Cerebellar cortex (tissue), 1 donor: ENCODE measurements at regions not wholly inside any gene's neighbourhood (a gene's known extent, or its start where the extent isn't known, plus 50 kb on each side); places are given as distances from the start of the nearest gene placed in this dataset.

Source experiments
- DNase-seq: peaks from one replicate; pipeline ENCODE4 v3.0.0-alpha.2; 2015; ENCODE audit warnings: low spot score

GRCh38 chr4:107317611-107318010 lies 281.5 kb upstream of the DKK2 start:
- no peak for DNase-seq

GRCh38 chr4:107315584-107315983 lies 279.5 kb upstream of the DKK2 start:
- DNase-seq, result no peak

- no peak for DNase-seq
Observed at GRCh38 chr4:107314156-107314555, 278.0 kb upstream of the DKK2 start.

DNA sequence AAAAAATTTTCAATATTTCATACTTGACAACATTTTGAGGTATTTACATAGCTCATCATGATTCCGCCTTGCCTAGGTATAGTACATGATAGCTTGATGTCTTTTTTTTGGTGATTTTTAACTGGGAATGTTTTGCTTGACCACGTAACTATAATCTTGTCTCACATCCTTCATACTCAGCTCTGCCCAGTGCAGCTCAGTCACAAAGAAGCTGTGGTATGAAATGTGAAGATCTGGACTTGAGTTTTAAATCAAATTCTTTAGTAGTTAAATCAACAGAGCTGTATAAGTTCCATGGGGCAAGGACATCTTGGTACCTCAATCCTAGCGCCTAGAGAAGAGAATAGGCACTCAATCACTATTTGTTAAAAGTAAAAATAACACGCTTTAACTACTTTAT lies 276.3 kb upstream of the DKK2 start:
- DNase-seq, result no peak

DNA sequence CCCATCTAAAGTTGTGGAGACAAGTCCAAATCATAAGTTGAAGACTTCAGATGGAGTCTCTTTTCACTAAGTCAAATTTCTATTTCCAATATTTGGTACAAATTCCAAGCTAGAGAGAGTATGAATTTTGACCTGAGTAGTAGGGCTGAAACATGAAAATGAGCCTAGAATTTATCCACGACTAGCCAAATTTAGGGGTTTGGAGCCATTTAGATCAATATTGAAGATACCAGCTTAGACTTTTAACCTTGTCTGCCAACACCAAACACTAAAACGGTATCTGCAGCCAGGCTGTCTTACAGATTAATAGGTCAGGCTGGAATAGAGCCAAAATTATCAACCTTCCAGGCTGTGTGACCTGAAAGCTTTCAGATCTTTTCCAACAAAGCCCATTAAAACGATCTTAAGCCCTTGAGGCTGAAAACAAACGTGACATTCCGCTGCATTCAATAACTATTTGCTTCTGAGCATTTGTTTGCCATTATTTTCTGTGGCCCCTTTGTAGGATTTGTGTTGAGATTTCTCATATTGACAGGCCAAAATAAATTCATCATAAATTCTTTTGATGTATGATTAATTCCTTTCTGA lies 268.7 kb upstream of the DKK2 start:
- no peak for DNase-seq

GRCh38 chr4:107299646-107300045 lies 263.5 kb upstream of the DKK2 start:
- no peak for DNase-seq

DNA sequence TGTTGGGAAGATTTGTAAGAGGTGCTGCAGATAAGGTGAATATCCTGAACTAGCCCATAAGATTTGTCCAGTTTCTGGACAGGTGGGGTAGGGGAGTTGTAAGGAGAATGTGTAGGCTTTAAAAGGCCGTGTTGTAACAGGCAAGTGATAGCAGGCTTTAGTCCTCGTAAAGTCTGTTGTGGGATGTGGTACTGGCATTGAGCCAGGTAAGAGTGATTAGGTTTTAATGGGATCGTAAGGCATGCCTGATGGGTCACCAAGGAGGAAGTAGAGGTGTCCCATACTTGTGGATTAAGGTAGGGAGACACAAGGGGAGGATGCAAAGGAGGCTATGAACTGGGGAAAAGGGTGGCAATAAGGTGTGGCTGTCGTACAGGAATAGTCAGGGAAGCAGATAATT lies 256.9 kb upstream of the DKK2 start:
- no peak for DNase-seq

DNA sequence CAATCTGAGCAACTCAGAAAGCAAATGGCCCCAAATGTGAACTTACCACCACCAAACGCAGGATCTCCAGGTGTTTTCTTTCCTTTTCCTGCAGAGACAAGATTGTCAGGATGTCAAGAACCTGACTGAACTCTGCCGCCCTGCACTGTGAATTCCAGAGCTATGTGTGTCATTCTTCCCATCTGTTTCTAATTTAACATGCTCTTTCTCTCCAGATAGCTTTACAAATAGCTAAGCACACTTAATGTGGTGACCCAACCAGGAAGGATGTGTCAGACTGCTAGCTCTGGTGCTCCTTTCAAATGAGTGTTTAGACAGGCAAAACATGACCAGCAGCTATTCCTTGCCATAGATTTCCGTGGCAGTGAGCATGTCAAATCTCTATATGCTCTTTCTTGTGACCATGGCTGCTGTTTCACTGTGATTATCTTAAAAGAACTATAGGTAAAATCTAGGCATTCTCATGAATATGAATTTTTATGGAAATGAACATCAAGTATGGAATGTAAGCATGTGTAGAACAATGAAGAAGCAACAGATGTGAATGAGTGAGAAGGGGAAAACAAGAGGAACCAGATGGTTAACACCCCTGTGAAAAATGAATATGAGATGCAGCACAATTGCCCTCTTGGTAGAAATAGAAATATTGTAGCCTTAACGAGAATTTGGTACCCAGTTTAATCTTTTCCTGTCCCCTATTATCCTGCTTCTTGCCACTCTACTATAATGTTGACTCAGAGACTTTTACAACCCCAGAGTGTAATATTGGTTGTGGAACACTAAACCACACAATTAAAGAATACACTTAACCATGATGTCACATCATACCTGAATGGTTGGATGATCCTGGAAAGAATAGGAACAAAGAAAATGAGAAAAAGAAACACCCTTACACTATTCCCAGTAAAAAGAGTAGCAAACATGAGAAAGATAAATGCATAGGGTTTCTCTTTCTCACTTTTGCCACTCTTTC lies 247.8 kb upstream of the DKK2 start:
- no peak for DNase-seq

GRCh38 chr4:107279733-107280132 lies 243.6 kb upstream of the DKK2 start:
- no peak for DNase-seq

- no peak for DNase-seq
Observed at GRCh38 chr4:107278791-107279483, 242.8 kb upstream of the DKK2 start.

- no peak for DNase-seq
Observed at GRCh38 chr4:107276052-107276451, 239.9 kb upstream of the DKK2 start.

DNA sequence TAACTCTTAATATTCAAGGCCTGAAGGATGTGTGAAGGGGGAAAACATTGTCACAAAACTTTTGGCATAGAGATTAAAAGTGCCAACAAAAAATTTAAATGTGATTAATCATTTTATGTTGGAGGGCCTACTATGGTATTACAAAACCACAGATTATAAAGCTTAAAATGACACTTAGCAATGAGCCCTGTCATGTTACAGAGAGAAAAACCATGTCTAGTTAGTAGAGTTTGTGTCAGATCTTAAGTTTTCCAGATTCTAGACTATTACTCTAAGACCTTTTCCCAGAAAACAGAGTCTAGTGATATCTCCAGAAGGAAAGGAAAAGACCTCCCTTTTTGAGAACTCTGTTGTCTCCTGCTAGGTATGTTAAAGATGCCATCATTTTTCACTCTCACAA lies 239.1 kb upstream of the DKK2 start:
- no peak for DNase-seq

GRCh38 chr4:107270614-107271013 lies 234.5 kb upstream of the DKK2 start:
- DNase-seq, result no peak

DNA sequence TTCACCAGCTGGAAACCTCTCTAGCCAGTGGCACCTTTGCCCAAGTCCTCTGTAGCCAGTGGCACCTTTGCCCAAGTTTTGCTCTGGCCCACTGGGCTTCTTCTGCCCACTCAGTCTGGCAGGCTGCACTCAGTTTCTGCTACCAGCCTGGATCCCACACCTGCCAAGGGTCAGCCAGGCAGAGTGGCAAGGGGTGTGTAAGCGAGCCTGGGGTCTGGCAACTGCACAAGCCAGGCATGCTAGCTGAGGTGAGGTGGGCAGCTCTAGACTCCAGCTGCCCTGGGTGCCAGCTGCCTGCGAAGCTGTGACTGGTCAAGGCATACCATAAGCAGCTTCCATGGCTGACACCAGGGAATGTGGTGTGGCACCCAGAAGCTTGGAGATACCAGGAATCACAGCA lies 233.1 kb upstream of the DKK2 start:
- DNase-seq, result no peak

- DNase-seq, result no peak
Observed at GRCh38 chr4:107265859-107266258, 229.7 kb upstream of the DKK2 start.

GRCh38 chr4:107261241-107261874 lies 225.2 kb upstream of the DKK2 start:
- DNase-seq, result no peak

GRCh38 chr4:107258359-107258758 lies 222.2 kb upstream of the DKK2 start:
- DNase-seq, result no peak

DNA sequence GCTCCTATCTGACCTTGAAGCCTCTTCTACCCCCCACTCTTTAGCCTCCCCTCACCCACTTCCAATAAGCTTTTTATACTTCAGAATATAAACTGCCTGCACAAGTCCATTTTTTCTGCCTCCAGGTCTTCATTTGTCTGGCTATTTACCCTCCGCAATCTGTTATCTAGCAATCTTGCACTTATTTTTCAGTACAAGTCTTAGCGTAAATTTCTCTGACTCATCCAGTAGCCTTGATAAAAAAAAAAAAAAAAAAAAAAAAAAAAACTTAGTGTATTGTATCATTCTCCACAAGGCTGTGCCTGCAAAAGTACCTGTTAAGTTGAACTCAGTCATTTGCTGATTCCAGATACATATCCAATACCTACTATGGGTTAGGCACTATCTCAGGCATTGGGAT lies 219.5 kb upstream of the DKK2 start:
- no peak for DNase-seq

DNA sequence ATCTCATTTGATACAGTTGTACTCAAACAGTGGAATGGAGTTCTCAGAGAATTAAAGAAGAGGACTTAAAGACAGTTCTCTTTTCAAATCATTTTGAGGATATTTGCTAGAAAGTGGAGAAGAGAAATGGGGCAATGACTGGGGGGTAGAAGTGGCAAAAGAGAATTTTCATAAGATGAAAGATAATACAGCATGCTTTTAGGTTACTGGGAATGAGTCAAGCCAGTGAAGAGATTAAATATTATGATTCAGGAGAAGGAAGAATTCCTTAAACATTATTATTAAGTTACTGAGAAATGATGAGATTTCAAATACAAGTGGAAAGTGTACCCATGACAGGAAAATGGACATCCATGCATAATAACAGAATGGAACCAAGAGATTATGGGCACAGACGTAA lies 219.0 kb upstream of the DKK2 start:
- no peak for DNase-seq

GRCh38 chr4:107253579-107254068 lies 217.5 kb upstream of the DKK2 start:
- no peak for DNase-seq

DNA sequence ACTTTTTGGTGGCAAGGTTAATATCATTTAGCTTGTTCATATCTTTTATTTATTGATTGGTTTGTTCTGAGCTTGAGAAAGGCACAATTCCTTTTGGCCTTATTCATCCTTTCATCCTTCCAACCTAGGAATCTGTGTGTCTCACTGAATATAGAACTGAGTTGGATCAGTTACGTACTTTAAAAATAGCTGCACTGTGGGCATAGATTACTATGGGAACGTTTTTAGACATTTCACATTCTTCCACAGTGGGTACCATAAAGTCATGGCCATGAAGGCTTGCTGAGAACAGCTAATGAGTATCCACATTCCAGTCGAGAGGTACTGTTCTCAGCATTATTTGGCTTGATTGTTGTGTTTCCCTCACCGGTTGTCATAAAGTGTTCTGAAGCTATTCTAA lies 217.0 kb upstream of the DKK2 start:
- no peak for DNase-seq

GRCh38 chr4:107252571-107252970 lies 216.5 kb upstream of the DKK2 start:
- DNase-seq, result no peak
